Activated T-cell treated with anti-CD3 and anti-CD28 coated beads, Interleukin-2, amount 50 U/mL, for 1 hour (primary cell): ENCODE measurements at regions not wholly inside any gene's neighbourhood (a gene's known extent, or its start where the extent isn't known, plus 50 kb on each side); places are given as distances from the start of the nearest gene placed in this dataset.
"Not testable (repeated sequence)": the region's sequence is repeated elsewhere in the genome, so short reads cannot be mapped to it uniquely, and the experiment has no call there.

Experiments used
- DNase-seq: peaks from one replicate; pipeline ENCODE4 v3.0.0-alpha.2; 2020

- no peak for DNase-seq
Observed at GRCh38 chr2:143946436-143947391, 573.2 kb downstream of the ZEB2 start.

- no peak for DNase-seq
Observed at GRCh38 chr2:143942486-143942885, 577.4 kb downstream of the ZEB2 start.

- DNase-seq, result no peak
Observed at GRCh38 chr2:143940720-143941119, 579.2 kb downstream of the ZEB2 start.

GRCh38 chr2:143939626-143940330, 580.1 kb downstream of the ZEB2 start:
- DNase-seq, result no peak

GRCh38 chr2:143937723-143938350, 582.1 kb downstream of the ZEB2 start:
- DNase-seq, result no peak

- no peak for DNase-seq
Observed at GRCh38 chr2:143936848-143937722, 582.8 kb downstream of the ZEB2 start.

GRCh38 chr2:143936538-143936847, 583.4 kb downstream of the ZEB2 start:
- no peak for DNase-seq

GRCh38 chr2:143935482-143935752, 584.5 kb downstream of the ZEB2 start:
- DNase-seq, result no peak

- no peak for DNase-seq
Observed at GRCh38 chr2:143934626-143935481, 585.1 kb downstream of the ZEB2 start.

- DNase-seq, result no peak
Observed at GRCh38 chr2:143933946-143934569, 585.9 kb downstream of the ZEB2 start.

GRCh38 chr2:143930891-143931290, 589.0 kb downstream of the ZEB2 start:
- DNase-seq, result no peak

- DNase-seq, result no peak
Observed at GRCh38 chr2:143928613-143929012, 591.3 kb downstream of the ZEB2 start.

- DNase-seq, result no peak
Observed at GRCh38 chr2:143928184-143928583, 591.7 kb downstream of the ZEB2 start.

GRCh38 chr2:143926736-143927135, 593.2 kb downstream of the ZEB2 start:
- no peak for DNase-seq

GRCh38 chr2:143922261-143922830, 597.6 kb downstream of the ZEB2 start:
- not testable (repeated sequence) for DNase-seq

- no peak for DNase-seq
Observed at GRCh38 chr2:143918465-143918989, 601.4 kb downstream of the ZEB2 start.

- DNase-seq, result no peak
Observed at GRCh38 chr2:143916781-143917180, 603.1 kb downstream of the ZEB2 start.

- DNase-seq, result no peak
Observed at GRCh38 chr2:143909577-143910353, 610.2 kb downstream of the ZEB2 start.

GRCh38 chr2:143908843-143909242, 611.1 kb downstream of the ZEB2 start:
- DNase-seq, result no peak

- no peak for DNase-seq
Observed at GRCh38 chr2:143907801-143908200, 612.1 kb downstream of the ZEB2 start.
